ENCODE measurements at regions not wholly inside any gene's neighbourhood (a gene's known extent, or its start where the extent isn't known, plus 50 kb on each side); places are given as distances from the start of the nearest gene placed in this dataset.

DNA sequence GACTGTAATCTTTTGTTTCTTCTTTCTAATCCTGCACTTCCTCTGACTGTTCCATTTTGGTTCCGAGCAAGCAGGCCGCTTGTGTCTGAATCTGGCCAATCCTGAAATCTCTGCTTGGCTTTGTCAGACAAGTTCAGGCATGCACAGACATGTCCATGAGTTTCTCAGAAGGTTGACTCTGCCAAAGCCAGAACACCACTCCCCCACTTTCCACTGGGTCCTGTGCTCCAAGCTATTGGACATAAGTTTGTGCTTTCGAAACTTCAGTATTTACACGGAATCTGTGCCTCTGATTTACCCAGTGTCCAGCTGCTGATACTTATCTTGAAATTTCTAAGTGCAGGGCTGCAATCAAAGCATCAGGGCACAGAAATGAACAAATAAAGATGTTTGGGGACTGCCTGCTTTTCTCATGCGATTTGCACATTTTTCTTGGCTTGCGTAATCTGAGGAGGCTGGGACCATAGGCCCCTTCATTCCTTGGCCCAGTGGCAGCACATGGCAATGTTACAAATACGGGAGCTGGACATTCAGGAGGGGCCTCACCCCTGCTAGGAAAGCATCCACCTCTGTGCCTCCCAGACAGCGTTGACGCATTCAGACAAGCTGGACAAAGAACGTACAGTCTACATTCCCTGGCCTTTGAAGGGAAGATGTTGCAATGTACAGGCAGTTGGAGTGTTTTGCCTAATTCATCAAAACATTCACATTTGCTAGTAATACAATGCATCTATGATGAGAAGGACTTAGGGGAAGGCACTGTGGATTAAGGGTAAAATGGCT is 209.2 kb upstream of the PAPPA start (continued):
- TF ChIP-seq ZSCAN20 (CRISPR knock-in tag; IDR thresholded peaks at IDR 0.05) (peak; percentile 80), RARB (CRISPR knock-in tag; IDR thresholded peaks at IDR 0.05) (peak; percentile 95), ZC3H11A (IDR thresholded peaks at IDR 0.05) (no peak), CEBPB (IDR thresholded peaks at IDR 0.05) (peak; percentile 99 to 100), PHF8 (IDR thresholded peaks at IDR 0.05; ENCODE audit: borderline replicate concordance, low read depth) (no peak), HOXB13 (CRISPR knock-in tag; IDR thresholded peaks at IDR 0.05; ENCODE audit: low read depth) (peak; percentile 95), RAD21 (conservative IDR thresholded peaks at IDR 0.05 in 1 of 2, IDR thresholded peaks at IDR 0.05 in 1 of 2) (peak; percentile 52 to 92), MAFK (IDR thresholded peaks at IDR 0.05; ENCODE audit: partially characterized antibody) (peak; percentile 71), NPAS2 (CRISPR knock-in tag; IDR thresholded peaks at IDR 0.05; ENCODE audit: borderline replicate concordance) (no peak; the same call in 1 of the 2 replicates), FOXS1 (CRISPR knock-in tag; IDR thresholded peaks at IDR 0.05) (peak; percentile 48; the same call in 1 of the 2 replicates), MYC (IDR thresholded peaks at IDR 0.05; ENCODE audit: borderline replicate concordance, low read length) (peak; percentile 94), BHLHE40 (IDR thresholded peaks at IDR 0.05; ENCODE audit: low read depth, low read length) (0 out of 2 replicates have a peak, but pooled peaks have one; percentile 12), SMC3 (IDR thresholded peaks at IDR 0.05) (peak; percentile 86), NR3C1 (IDR thresholded peaks at IDR 0.05) (0 out of 3 replicates have a peak, but pooled peaks have one; percentile 90), CBX8 (IDR thresholded peaks at IDR 0.05) (no peak), ZFP36 (IDR thresholded peaks at IDR 0.05; ENCODE audit: borderline replicate concordance, partially characterized antibody) (no peak), EP300 (IDR thresholded peaks at IDR 0.05) (peak; percentile 100), KDM1A (IDR thresholded peaks at IDR 0.05; ENCODE audit: low read depth) (no peak), TP53 (CRISPR knock-in tag; IDR thresholded peaks at IDR 0.05) (peak; percentile 100), POLR2A (IDR thresholded peaks at IDR 0.05; ENCODE audit: low read length) (no peak), MAZ (IDR thresholded peaks at IDR 0.05; ENCODE audit: borderline replicate concordance, low read depth, low read length) (no peak), POLR2AphosphoS2 (conservative IDR thresholded peaks at IDR 0.05; ENCODE audit: low read length) (no peak), TFCP2L1 (CRISPR knock-in tag; IDR thresholded peaks at IDR 0.05) (peak; percentile 60; the same call in 1 of the 2 replicates), NFE2L2 (conservative IDR thresholded peaks at IDR 0.05; ENCODE audit: low read length) (no peak), HEYL (CRISPR knock-in tag; IDR thresholded peaks at IDR 0.05) (peak; percentile 54; the same call in 1 of the 2 replicates), JUN (IDR thresholded peaks at IDR 0.05) (peak; percentile 100), FOSB (CRISPR knock-in tag; IDR thresholded peaks at IDR 0.05) (no peak)
- TF ChIP-seq, protein P1, sequence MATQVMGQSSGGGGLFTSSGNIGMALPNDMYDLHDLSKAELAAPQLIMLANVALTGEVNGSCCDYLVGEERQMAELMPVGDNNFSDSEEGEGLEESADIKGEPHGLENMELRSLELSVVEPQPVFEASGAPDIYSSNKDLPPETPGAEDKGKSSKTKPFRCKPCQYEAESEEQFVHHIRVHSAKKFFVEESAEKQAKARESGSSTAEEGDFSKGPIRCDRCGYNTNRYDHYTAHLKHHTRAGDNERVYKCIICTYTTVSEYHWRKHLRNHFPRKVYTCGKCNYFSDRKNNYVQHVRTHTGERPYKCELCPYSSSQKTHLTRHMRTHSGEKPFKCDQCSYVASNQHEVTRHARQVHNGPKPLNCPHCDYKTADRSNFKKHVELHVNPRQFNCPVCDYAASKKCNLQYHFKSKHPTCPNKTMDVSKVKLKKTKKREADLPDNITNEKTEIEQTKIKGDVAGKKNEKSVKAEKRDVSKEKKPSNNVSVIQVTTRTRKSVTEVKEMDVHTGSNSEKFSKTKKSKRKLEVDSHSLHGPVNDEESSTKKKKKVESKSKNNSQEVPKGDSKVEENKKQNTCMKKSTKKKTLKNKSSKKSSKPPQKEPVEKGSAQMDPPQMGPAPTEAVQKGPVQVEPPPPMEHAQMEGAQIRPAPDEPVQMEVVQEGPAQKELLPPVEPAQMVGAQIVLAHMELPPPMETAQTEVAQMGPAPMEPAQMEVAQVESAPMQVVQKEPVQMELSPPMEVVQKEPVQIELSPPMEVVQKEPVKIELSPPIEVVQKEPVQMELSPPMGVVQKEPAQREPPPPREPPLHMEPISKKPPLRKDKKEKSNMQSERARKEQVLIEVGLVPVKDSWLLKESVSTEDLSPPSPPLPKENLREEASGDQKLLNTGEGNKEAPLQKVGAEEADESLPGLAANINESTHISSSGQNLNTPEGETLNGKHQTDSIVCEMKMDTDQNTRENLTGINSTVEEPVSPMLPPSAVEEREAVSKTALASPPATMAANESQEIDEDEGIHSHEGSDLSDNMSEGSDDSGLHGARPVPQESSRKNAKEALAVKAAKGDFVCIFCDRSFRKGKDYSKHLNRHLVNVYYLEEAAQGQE (IDR thresholded peaks at IDR 0.05) = no peak
- TF ChIP-seq, protein P2, sequence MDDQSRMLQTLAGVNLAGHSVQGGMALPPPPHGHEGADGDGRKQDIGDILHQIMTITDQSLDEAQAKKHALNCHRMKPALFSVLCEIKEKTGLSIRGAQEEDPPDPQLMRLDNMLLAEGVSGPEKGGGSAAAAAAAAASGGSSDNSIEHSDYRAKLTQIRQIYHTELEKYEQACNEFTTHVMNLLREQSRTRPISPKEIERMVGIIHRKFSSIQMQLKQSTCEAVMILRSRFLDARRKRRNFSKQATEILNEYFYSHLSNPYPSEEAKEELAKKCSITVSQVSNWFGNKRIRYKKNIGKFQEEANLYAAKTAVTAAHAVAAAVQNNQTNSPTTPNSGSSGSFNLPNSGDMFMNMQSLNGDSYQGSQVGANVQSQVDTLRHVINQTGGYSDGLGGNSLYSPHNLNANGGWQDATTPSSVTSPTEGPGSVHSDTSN (IDR thresholded peaks at IDR 0.05) = peak; percentile 90; the same call in 1 of the 2 replicates
- TF ChIP-seq, protein P3, sequence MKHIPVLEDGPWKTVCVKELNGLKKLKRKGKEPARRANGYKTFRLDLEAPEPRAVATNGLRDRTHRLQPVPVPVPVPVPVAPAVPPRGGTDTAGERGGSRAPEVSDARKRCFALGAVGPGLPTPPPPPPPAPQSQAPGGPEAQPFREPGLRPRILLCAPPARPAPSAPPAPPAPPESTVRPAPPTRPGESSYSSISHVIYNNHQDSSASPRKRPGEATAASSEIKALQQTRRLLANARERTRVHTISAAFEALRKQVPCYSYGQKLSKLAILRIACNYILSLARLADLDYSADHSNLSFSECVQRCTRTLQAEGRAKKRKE (CRISPR knock-in tag; IDR thresholded peaks at IDR 0.05; ENCODE audit: low read depth) = no peak; the same call in 1 of the 2 replicates
- TF ChIP-seq, protein P4, sequence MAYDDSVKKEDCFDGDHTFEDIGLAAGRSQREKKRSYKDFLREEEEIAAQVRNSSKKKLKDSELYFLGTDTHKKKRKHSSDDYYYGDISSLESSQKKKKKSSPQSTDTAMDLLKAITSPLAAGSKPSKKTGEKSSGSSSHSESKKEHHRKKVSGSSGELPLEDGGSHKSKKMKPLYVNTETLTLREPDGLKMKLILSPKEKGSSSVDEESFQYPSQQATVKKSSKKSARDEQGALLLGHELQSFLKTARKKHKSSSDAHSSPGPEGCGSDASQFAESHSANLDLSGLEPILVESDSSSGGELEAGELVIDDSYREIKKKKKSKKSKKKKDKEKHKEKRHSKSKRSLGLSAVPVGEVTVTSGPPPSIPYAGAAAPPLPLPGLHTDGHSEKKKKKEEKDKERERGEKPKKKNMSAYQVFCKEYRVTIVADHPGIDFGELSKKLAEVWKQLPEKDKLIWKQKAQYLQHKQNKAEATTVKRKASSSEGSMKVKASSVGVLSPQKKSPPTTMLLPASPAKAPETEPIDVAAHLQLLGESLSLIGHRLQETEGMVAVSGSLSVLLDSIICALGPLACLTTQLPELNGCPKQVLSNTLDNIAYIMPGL (CRISPR knock-in tag; IDR thresholded peaks at IDR 0.05; ENCODE audit: borderline replicate concordance) = no peak
- TF ChIP-seq, protein P5, sequence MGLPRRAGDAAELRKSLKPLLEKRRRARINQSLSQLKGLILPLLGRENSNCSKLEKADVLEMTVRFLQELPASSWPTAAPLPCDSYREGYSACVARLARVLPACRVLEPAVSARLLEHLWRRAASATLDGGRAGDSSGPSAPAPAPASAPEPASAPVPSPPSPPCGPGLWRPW (IDR thresholded peaks at IDR 0.05) = peak; percentile 99
- TF ChIP-seq, protein P6, sequence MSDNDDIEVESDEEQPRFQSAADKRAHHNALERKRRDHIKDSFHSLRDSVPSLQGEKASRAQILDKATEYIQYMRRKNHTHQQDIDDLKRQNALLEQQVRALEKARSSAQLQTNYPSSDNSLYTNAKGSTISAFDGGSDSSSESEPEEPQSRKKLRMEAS (IDR thresholded peaks at IDR 0.05) = peak; percentile 99
